Omental fat pad (tissue), 3 donors: ENCODE measurements at regions not wholly inside any gene's neighbourhood (a gene's known extent, or its start where the extent isn't known, plus 50 kb on each side); places are given as distances from the start of the nearest gene placed in this dataset.

Experiments used
- ATAC-seq: fragments of 150-250 bp; one replicate; pipeline ENCODE4 v1.9.1; 2016; ENCODE audit warnings: mild to moderate bottlenecking, moderate library complexity; ENCODE audit not compliant: low FRiP score
- DNase-seq: peaks from one replicate; pipeline ENCODE4 v3.0.0-alpha.2; 2019; ENCODE audit warnings: low spot score
- TF ChIP-seq, protein P1 (sequence below), 3 donors: fragments of 450-650 bp; IDR thresholded peaks; one replicate each; pipeline ENCODE4 v1.5.1; 2016 to 2017; ENCODE audit warnings: antibody characterized with exemption in 3 of 3, mild to moderate bottlenecking in 3 of 3, moderate library complexity in 2 of 3

DNA sequence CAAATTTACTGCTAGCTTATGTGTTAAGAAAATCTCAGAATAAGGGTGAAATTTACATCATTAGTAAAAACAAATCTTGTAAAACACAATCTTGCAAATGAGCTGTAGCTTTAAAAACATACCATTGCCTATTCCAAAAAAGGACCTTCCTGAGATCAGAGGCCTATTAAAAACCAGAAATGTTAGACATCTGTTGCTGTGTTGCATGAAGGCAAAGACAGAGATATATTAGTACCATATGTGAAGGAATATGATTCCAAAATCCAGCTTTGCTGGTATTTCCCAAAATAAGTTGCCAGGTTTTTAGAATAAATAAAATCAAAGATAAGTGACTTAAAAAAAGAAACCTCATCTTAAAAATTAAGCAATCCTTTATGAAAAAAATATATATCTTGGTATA is 504.1 kb upstream of the CDIN1 start:
- TF ChIP-seq, protein P1, sequence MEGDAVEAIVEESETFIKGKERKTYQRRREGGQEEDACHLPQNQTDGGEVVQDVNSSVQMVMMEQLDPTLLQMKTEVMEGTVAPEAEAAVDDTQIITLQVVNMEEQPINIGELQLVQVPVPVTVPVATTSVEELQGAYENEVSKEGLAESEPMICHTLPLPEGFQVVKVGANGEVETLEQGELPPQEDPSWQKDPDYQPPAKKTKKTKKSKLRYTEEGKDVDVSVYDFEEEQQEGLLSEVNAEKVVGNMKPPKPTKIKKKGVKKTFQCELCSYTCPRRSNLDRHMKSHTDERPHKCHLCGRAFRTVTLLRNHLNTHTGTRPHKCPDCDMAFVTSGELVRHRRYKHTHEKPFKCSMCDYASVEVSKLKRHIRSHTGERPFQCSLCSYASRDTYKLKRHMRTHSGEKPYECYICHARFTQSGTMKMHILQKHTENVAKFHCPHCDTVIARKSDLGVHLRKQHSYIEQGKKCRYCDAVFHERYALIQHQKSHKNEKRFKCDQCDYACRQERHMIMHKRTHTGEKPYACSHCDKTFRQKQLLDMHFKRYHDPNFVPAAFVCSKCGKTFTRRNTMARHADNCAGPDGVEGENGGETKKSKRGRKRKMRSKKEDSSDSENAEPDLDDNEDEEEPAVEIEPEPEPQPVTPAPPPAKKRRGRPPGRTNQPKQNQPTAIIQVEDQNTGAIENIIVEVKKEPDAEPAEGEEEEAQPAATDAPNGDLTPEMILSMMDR (IDR thresholded peaks at IDR 0.05), result no peak
- ATAC-seq, result no peak
- DNase-seq, result no peak

GRCh38 chr15:36079021-36079420 is 500.4 kb upstream of the CDIN1 start:
- no peak for ATAC-seq
- DNase-seq, result no peak
- TF ChIP-seq, protein P1 (IDR thresholded peaks at IDR 0.05), result no peak

DNA sequence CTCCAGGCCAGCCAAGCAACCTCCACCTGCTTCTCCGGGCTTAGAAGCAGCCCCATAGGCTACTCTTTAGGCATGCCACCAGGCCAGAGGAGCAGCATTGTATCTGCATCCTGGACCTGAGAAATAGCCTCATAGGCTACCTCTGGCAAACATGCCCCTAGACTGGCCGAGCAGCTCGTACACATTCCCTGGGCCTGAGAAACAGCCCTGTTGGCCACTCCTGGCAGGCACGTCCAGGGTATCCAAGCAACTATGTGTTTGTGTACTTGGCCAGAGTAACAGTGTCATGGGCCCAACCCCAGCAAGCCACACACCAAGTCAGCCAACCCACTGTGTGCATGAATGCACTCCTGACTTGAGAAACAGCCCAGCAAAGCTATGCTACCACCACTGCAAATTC is 498.7 kb upstream of the CDIN1 start:
- DNase-seq (no peak), ATAC-seq (no peak)
- TF ChIP-seq, protein P1 (IDR thresholded peaks at IDR 0.05), result no peak

- ATAC-seq (no peak), DNase-seq (no peak)
- TF ChIP-seq, protein P1 (IDR thresholded peaks at IDR 0.05), result no peak
Measured at GRCh38 chr15:36090286-36090946, 489.0 kb upstream of the CDIN1 start.

- DNase-seq (no peak), ATAC-seq (no peak)
- TF ChIP-seq, protein P1 (IDR thresholded peaks at IDR 0.05), result no peak
Measured at GRCh38 chr15:36106640-36107335, 472.6 kb upstream of the CDIN1 start.

DNA sequence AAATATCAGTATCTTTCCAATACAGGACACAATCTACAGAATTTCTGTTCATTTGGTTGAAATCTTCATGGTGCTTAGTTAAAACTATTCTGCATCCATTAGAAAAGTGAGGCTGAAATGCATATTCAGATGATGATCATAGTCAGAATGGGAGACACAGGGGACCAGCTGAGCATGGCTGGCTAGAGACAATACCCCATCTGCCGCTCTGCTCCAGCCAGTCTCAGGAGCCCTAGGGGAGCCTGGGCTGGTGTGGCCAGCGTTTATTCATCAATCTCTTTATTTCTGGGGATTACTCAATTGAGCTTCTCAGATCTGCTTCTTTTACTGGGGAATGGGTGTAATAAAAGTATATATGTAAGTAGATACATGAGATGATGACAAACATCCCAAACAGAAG is 470.9 kb upstream of the CDIN1 start:
- TF ChIP-seq, protein P1 (IDR thresholded peaks at IDR 0.05), result no peak
- ATAC-seq (no peak), DNase-seq (no peak)
